B cell (primary cell): ENCODE measurements at regions not wholly inside any gene's neighbourhood (a gene's known extent, or its start where the extent isn't known, plus 50 kb on each side); places are given as distances from the start of the nearest gene placed in this dataset.

Source experiments
- ATAC-seq: fragments of 200-7000 bp; cut with Tn5 transposase; one replicate; pipeline ENCODE4 v1.10.0; 2021; ENCODE audit warnings: low read depth, mild to moderate bottlenecking, moderate number of reproducible peaks, moderate library complexity
- CTCF ChIA-PET: fragments of 350-600 bp; sonication (Branson Sonifier 250); formaldehyde crosslinking; loops from one replicate; lab custom pipeline; 2021; ENCODE audit warnings: antibody characterized with exemption, inconsistent platforms; lab: Charles Lee
- POLR2A ChIA-PET: fragments of 350-600 bp; sonication (Branson Sonifier 250); formaldehyde crosslinking; loops from one replicate; lab custom pipeline; 2021; ENCODE audit warnings: antibody characterized with exemption; lab: Charles Lee
- DNase-seq: peaks from one replicate; pipeline ENCODE4 v3.0.0; 2013
- H2AFZ ChIP-seq: 2 replicates; pipeline ENCODE4 v1.6.1; 2012; ENCODE audit warnings: mild to moderate bottlenecking, low read depth, low read length; ENCODE audit not compliant: insufficient read depth, poor library complexity, severe bottlenecking
- H3K27ac ChIP-seq, 2 donors: 1 replicate in 1 of 2; 2 replicates in 1 of 2; pipeline ENCODE4 v1.5.1; 2012 to 2013; ENCODE audit warnings: low read length in 2 of 2, mild to moderate bottlenecking in 2 of 2, moderate library complexity in 1 of 2
- H3K27me3 ChIP-seq, 4 experiments: fragments of 200-600 bp in 1 of 4; sonication (generic) in 1 of 4; replicated peaks in 1 of 4; 1 replicate in 2 of 4; 2 replicates in 2 of 4; pipeline versions ENCODE4 v1.6.1 to v1.7.0; 2013 to 2016; ENCODE audit warnings: low read length in 3 of 4, mild to moderate bottlenecking in 2 of 4, mixed read lengths in 1 of 4, moderate library complexity in 1 of 4; ENCODE audit not compliant: insufficient read depth in 4 of 4, control insufficient read depth in 3 of 4; ENCODE audit errors: control extremely low read depth in 1 of 4
- H3K36me3 ChIP-seq, 2 experiments: replicated peaks in 1 of 2; 1 replicate in 1 of 2; 2 replicates in 1 of 2; pipeline versions ENCODE4 v1.6.1 to v1.7.1; 2013; ENCODE audit warnings: low read length in 1 of 2; ENCODE audit not compliant: insufficient read depth in 2 of 2, control insufficient read depth in 1 of 2; ENCODE audit errors: control extremely low read depth in 1 of 2, extremely low read depth in 1 of 2
- H3K4me1 ChIP-seq, 2 donors: fragments of 200-600 bp in 1 of 2; sonication (generic) in 1 of 2; 1 replicate in 1 of 2; 2 replicates in 1 of 2; pipeline versions ENCODE4 v1.5.1 to v1.6.1; 2013 to 2017; ENCODE audit warnings: low read length in 2 of 2; ENCODE audit not compliant: control insufficient read depth in 2 of 2, insufficient read depth in 2 of 2
- H3K4me2 ChIP-seq: replicated peaks from 2 replicates; pipeline ENCODE3; 2012; ENCODE audit warnings: mild to moderate bottlenecking, low read depth, low read length; ENCODE audit not compliant: poor library complexity, severe bottlenecking
- H3K4me3 ChIP-seq, 5 experiments: fragments of 200-600 bp in 1 of 5; sonication (generic) in 1 of 5; 1 replicate in 3 of 5; 2 replicates in 2 of 5; pipeline versions ENCODE4 v1.5.1 to v1.7.0; 2011 to 2016; ENCODE audit warnings: low read length in 4 of 5, mild to moderate bottlenecking in 4 of 5, low read depth in 2 of 5, control low read depth in 1 of 5, moderate library complexity in 1 of 5; ENCODE audit not compliant: insufficient read depth in 1 of 5; ENCODE audit errors: control extremely low read depth in 1 of 5, extremely low read depth in 1 of 5
- H3K79me2 ChIP-seq: fragments of 200-600 bp; sonication (generic); one replicate; pipeline ENCODE4 v1.6.0; 2016; ENCODE audit warnings: low read length; ENCODE audit not compliant: control insufficient read depth, insufficient read depth
- H3K9ac ChIP-seq: fragments of 200-600 bp; sonication (generic); 2 replicates; pipeline ENCODE4 v1.6.1; 2017; ENCODE audit warnings: mild to moderate bottlenecking, low read length, moderate library complexity
- H3K9me3 ChIP-seq, 3 donors: one replicate each; pipeline versions ENCODE4 v1.6.1 to v1.7.1; 2013; ENCODE audit warnings: low read length in 2 of 3; ENCODE audit not compliant: control insufficient read depth in 2 of 3, insufficient read depth in 1 of 3; ENCODE audit errors: control extremely low read depth in 1 of 3
- H4K20me1 ChIP-seq: 2 replicates; pipeline ENCODE4 v1.6.0; 2012; ENCODE audit warnings: mild to moderate bottlenecking, low read length; ENCODE audit not compliant: insufficient read depth, control insufficient read depth, poor library complexity, severe bottlenecking
- H3K27ac Mint-ChIP-seq: one replicate; pipeline ENCODE4 v1.8.0; 2021; ENCODE audit warnings: mixed read lengths
- H3K27me3 Mint-ChIP-seq: one replicate; pipeline ENCODE4 v1.8.0; 2021; ENCODE audit warnings: mixed read lengths
- H3K4me1 Mint-ChIP-seq: one replicate; pipeline ENCODE4 v1.8.0; 2021; ENCODE audit warnings: mixed read lengths
- H3K4me3 Mint-ChIP-seq: one replicate; pipeline ENCODE4 v1.8.0; 2021; ENCODE audit warnings: mixed read lengths
- H3K9me3 Mint-ChIP-seq: one replicate; pipeline ENCODE4 v1.8.0; 2022; ENCODE audit warnings: mixed read lengths; ENCODE audit not compliant: insufficient read depth
- CTCF ChIP-seq: fragments of 200-600 bp; IDR thresholded peaks from one replicate; pipeline ENCODE4 v1.8.0; 2022; ENCODE audit warnings: antibody characterized with exemption, mild to moderate bottlenecking
- EZH2 ChIP-seq: IDR thresholded peaks from 2 replicates; pipeline ENCODE4 v1.6.1; 2012; ENCODE audit warnings: borderline replicate concordance, low read depth, mild to moderate bottlenecking, moderate library complexity, low read length; ENCODE audit not compliant: insufficient read depth, poor library complexity, severe bottlenecking
- WGBS: methylation state at CpG from one replicate; pipeline ENCODE4 v1.1.5; 2013; ENCODE audit warnings: missing lambda C conversion rate; ENCODE audit not compliant: insufficient coverage; 5-methylcytosine and 5-hydroxymethylcytosine counted together
- intact Hi-C: fragments of 100-400 bp; cut with micrococcal nuclease; formaldehyde crosslinking; loops from one replicate; pipeline ENCODE4 v1.10.0; 2022

GRCh38 chr1:95366498-95366897 is 132.5 kb downstream of the RWDD3 start:
- CTCF ChIA-PET = no interaction called here
- no peak overlapping the region for H3K4me3 ChIP-seq
- DNase-seq (no peak), ATAC-seq (no peak)
- TF ChIP-seq EZH2 (no peak), CTCF (no peak)
- no peaks in the 10 kb centered on the region for H3K79me2 ChIP-seq
- H3K4me1 ChIP-seq = no peaks in the 10 kb centered on the region
- H3K9me3 Mint-ChIP-seq = peaks cover 3% of the 10 kb centered on the region
- H3K27me3 ChIP-seq = no peaks in the 10 kb centered on the region
- intact Hi-C loops = no loop called here
- H3K27ac Mint-ChIP-seq = no peak overlapping the region
- no peak overlapping the region for H3K4me2 ChIP-seq
- H3K36me3 ChIP-seq = no peaks in the 10 kb centered on the region
- no peak overlapping the region for H3K27ac ChIP-seq
- no CpG with 5 or more reads among the region's 3 CpGs for WGBS
- no peak overlapping the region for H2AFZ ChIP-seq
- peaks cover 8% of the 10 kb centered on the region for H3K27me3 Mint-ChIP-seq
- no peaks in the 10 kb centered on the region for H4K20me1 ChIP-seq
- POLR2A ChIA-PET = no interaction called here
- no peak overlapping the region for H3K9ac ChIP-seq
- no peaks in the 10 kb centered on the region for H3K4me1 Mint-ChIP-seq
- no peaks in the 10 kb centered on the region for H3K9me3 ChIP-seq
- no peak overlapping the region for H3K4me3 Mint-ChIP-seq

GRCh38 chr1:95368178-95368577 is 134.2 kb downstream of the RWDD3 start:
- Mint-ChIP-seq H3K27me3 (peaks cover 3% of the 10 kb centered on the region), H3K9me3 (peaks cover 3% of the 10 kb centered on the region), H3K4me1 (no peaks in the 10 kb centered on the region), H3K4me3 (no peak overlapping the region), H3K27ac (no peak overlapping the region)
- Histone ChIP-seq H3K27ac (no peak overlapping the region), H3K79me2 (no peaks in the 10 kb centered on the region), H3K4me2 (no peak overlapping the region), H3K9ac (no peak overlapping the region), H3K4me1 (no peaks in the 10 kb centered on the region), H3K27me3 (no peaks in the 10 kb centered on the region), H3K36me3 (no peaks in the 10 kb centered on the region), H3K4me3 (no peak overlapping the region), H2AFZ (no peak overlapping the region), H4K20me1 (no peaks in the 10 kb centered on the region), H3K9me3 (peaks cover 0 to 2% (median 0%) of the 10 kb centered on the region in 3 donors)
- POLR2A ChIA-PET = no interaction called here
- intact Hi-C loops = no loop called here
- WGBS = no CpG with 5 or more reads among the region's 4 CpGs
- ATAC-seq (no peak), DNase-seq (no peak)
- TF ChIP-seq CTCF = no peak
- TF ChIP-seq EZH2 = no peak
- CTCF ChIA-PET = no interaction called here
